IMR-90 (cell line): ENCODE measurements at regions not wholly inside any gene's neighbourhood (a gene's known extent, or its start where the extent isn't known, plus 50 kb on each side); places are given as distances from the start of the nearest gene placed in this dataset.

Experiments
- CEBPB ChIP-seq: IDR thresholded peaks from 2 replicates; pipeline ENCODE4 v1.6.1; 2012; ENCODE audit warnings: low read depth, low read length, improper control_type of control experiment
- MAFK ChIP-seq: IDR thresholded peaks from 2 replicates; pipeline ENCODE4 v1.6.1; 2012; ENCODE audit warnings: low read depth, low read length, improper control_type of control experiment
- TF ChIP-seq, protein P1 (sequence below): conservative IDR thresholded peaks from 2 replicates; pipeline ENCODE4 v1.5.1; 2012; ENCODE audit warnings: mild to moderate bottlenecking, low read depth, low read length, improper control_type of control experiment

DNA sequence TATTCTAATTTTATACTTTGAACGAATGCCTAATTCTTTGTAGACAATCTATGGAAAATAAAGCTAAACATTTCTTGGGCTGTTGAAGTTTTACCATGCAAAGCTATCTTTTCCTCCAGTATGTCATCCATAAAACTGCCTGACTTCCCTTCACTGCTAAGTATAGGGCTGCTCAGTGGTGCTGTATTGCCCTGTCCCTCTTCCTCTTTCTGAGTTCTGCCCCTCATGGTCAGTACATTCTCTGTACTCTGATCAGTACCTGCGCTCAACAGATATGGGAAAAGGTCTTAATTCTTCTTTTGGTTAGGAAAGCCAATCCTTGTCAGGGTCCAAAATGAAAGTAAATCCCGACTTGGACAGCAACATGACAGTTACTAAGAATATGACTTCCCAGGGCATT is 321.9 kb downstream of the RAD51AP2 start:
- TF ChIP-seq, protein P1, sequence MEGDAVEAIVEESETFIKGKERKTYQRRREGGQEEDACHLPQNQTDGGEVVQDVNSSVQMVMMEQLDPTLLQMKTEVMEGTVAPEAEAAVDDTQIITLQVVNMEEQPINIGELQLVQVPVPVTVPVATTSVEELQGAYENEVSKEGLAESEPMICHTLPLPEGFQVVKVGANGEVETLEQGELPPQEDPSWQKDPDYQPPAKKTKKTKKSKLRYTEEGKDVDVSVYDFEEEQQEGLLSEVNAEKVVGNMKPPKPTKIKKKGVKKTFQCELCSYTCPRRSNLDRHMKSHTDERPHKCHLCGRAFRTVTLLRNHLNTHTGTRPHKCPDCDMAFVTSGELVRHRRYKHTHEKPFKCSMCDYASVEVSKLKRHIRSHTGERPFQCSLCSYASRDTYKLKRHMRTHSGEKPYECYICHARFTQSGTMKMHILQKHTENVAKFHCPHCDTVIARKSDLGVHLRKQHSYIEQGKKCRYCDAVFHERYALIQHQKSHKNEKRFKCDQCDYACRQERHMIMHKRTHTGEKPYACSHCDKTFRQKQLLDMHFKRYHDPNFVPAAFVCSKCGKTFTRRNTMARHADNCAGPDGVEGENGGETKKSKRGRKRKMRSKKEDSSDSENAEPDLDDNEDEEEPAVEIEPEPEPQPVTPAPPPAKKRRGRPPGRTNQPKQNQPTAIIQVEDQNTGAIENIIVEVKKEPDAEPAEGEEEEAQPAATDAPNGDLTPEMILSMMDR, result no peak
- TF ChIP-seq MAFK, result no peak
- TF ChIP-seq CEBPB, result no peak
